ENCODE measurements at regions not wholly inside any gene's neighbourhood (a gene's known extent, or its start where the extent isn't known, plus 50 kb on each side); places are given as distances from the start of the nearest gene placed in this dataset.
"Not testable (repeated sequence)": the region's sequence is repeated elsewhere in the genome, so short reads cannot be mapped to it uniquely, and the experiment has no call there.

DNA sequence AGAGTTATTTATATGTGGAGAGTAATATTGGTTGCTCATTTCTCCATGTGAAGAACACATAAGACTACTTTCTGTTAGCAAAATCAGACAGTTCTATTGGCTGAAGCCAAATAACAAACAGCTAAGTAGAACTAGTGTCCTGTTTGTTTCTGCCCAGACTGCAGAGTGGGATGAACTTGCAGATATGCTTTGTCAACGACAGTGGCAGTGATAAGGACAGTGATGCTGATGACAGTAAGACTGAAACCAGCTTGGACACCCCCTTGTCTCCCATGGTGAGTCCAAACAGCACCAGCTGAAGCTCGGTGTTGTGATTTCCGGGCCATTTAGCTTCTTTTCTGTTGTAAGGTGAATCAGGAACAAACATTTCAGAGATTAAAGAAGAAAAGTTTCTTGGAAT lies 102.6 kb upstream of the IL12A start:
- TF ChIP-seq, protein P1, sequence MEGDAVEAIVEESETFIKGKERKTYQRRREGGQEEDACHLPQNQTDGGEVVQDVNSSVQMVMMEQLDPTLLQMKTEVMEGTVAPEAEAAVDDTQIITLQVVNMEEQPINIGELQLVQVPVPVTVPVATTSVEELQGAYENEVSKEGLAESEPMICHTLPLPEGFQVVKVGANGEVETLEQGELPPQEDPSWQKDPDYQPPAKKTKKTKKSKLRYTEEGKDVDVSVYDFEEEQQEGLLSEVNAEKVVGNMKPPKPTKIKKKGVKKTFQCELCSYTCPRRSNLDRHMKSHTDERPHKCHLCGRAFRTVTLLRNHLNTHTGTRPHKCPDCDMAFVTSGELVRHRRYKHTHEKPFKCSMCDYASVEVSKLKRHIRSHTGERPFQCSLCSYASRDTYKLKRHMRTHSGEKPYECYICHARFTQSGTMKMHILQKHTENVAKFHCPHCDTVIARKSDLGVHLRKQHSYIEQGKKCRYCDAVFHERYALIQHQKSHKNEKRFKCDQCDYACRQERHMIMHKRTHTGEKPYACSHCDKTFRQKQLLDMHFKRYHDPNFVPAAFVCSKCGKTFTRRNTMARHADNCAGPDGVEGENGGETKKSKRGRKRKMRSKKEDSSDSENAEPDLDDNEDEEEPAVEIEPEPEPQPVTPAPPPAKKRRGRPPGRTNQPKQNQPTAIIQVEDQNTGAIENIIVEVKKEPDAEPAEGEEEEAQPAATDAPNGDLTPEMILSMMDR (optimal IDR thresholded peaks at IDR 0.05 in 1 of 3, IDR thresholded peaks at IDR 0.05 in 1 of 3, conservative IDR thresholded peaks at IDR 0.05 in 1 of 3; ENCODE audit: extremely low read depth in 1 of 3, insufficient read depth in 2 of 3, low read length in 3 of 3), result no peak
- TF ChIP-seq EZH2 (IDR thresholded peaks at IDR 0.05; ENCODE audit: low read length), result no peak
- FAIRE-seq (no peak), DNase-seq (ENCODE audit: low read depth, low spot score) (no peak)
- Histone ChIP-seq H3K4me2 (ENCODE audit: control insufficient read depth, extremely low read depth, insufficient read depth, low read depth, low read length) (no peak overlapping the region), H3K27me3 (ENCODE audit: control insufficient read depth, extremely low read depth, insufficient read depth, low read length) (no peaks in the 10 kb centered on the region), H3K9ac (ENCODE audit: control insufficient read depth, extremely low read depth, insufficient read depth, low read length) (no peak overlapping the region), H3K27ac (ENCODE audit: control insufficient read depth, insufficient read depth, low read length) (no peak overlapping the region), H3K36me3 (ENCODE audit: control insufficient read depth in 2 of 2, extremely low read depth in 1 of 2, insufficient read depth in 2 of 2, low read length in 2 of 2) (peaks cover 4% of the 10 kb centered on the region in 2 experiments), H3K9me1 (ENCODE audit: control insufficient read depth, extremely low read depth, insufficient read depth, low read length) (no peaks in the 10 kb centered on the region), H3K4me1 (ENCODE audit: control insufficient read depth, extremely low read depth, insufficient read depth, low read length) (peaks cover 27% of the 10 kb centered on the region), H3K79me2 (ENCODE audit: control insufficient read depth, insufficient read depth, low read length) (peaks cover 19% of the 10 kb centered on the region), H2AFZ (ENCODE audit: control insufficient read depth, low read length) (no peak overlapping the region), H3K9me3 (ENCODE audit: control insufficient read depth, low read depth, low read length) (no peaks in the 10 kb centered on the region), H3K4me3 (ENCODE audit: control insufficient read depth in 2 of 3, extremely low read depth in 1 of 3, insufficient read depth in 2 of 3, low read depth in 1 of 3, low read length in 3 of 3) (no peak overlapping the region), H4K20me1 (ENCODE audit: control insufficient read depth, extremely low read depth, insufficient read depth, low read length) (no peaks in the 10 kb centered on the region)
- dilution Hi-C loops (cut with MboI; ENCODE audit: extremely low pct_ligation_motif_present, low sequenced_read_pairs), result no loop called here

DNA sequence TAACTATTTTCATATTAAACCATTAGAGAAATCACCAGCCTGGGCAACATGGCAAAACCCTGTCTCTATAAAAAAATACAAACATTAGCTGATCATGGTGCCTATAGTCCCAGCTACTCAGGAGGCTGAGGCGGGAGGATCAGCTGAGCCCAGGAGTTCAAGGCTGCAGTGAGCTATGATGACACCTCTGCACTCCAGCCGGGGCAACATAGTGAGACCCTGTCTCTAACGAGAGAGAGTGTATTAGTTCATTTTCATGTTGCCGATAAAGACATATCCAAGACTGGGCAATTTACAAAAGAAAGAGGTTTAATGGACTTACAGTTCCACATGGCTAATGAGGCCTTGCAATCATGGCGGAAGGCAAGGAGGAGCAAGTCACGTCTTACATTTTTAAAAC lies 102.1 kb upstream of the IL12A start:
- dilution Hi-C loops (cut with MboI; ENCODE audit: extremely low pct_ligation_motif_present, low sequenced_read_pairs); H3K36me3 ChIP-seq (ENCODE audit: control insufficient read depth in 2 of 2, extremely low read depth in 1 of 2, insufficient read depth in 2 of 2, low read length in 2 of 2); H3K9ac ChIP-seq (ENCODE audit: control insufficient read depth, extremely low read depth, insufficient read depth, low read length); H3K9me1 ChIP-seq (ENCODE audit: control insufficient read depth, extremely low read depth, insufficient read depth, low read length); H3K4me3 ChIP-seq (ENCODE audit: control insufficient read depth in 2 of 3, extremely low read depth in 1 of 3, insufficient read depth in 2 of 3, low read depth in 1 of 3, low read length in 3 of 3); H3K27ac ChIP-seq (ENCODE audit: control insufficient read depth, insufficient read depth, low read length); H4K20me1 ChIP-seq (ENCODE audit: control insufficient read depth, extremely low read depth, insufficient read depth, low read length); H2AFZ ChIP-seq (ENCODE audit: control insufficient read depth, low read length); H3K4me2 ChIP-seq (ENCODE audit: control insufficient read depth, extremely low read depth, insufficient read depth, low read depth, low read length); FAIRE-seq; H3K27me3 ChIP-seq (ENCODE audit: control insufficient read depth, extremely low read depth, insufficient read depth, low read length); DNase-seq (ENCODE audit: low read depth, low spot score); H3K9me3 ChIP-seq (ENCODE audit: control insufficient read depth, low read depth, low read length): not testable (repeated sequence)
- Histone ChIP-seq H3K79me2 (ENCODE audit: control insufficient read depth, insufficient read depth, low read length) (peaks cover 19% of the 10 kb centered on the region), H3K4me1 (ENCODE audit: control insufficient read depth, extremely low read depth, insufficient read depth, low read length) (peaks cover 22% of the 10 kb centered on the region)

DNA sequence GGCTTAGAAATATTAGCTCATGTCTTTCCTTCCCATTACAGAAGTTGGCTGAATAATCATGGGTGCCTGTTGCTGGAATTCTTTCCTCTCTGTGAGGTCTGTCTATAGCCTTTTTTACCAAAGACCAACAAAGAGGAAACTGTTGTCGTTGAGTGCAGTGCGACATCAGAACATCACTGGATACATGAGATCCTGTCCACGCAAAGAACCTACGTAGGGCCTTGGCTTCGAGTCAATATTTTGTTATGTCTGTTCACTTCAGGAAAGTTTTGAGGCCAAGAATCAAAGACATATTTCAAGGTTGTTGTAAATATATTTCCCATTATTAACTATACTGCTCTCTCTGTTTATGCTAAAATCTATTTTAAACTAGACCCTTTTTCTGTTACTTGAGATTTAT lies 101.5 kb upstream of the IL12A start:
- no peaks in the 10 kb centered on the region for H4K20me1 ChIP-seq (ENCODE audit: control insufficient read depth, extremely low read depth, insufficient read depth, low read length)
- TF ChIP-seq, protein P1 (optimal IDR thresholded peaks at IDR 0.05 in 1 of 3, IDR thresholded peaks at IDR 0.05 in 1 of 3, conservative IDR thresholded peaks at IDR 0.05 in 1 of 3; ENCODE audit: extremely low read depth in 1 of 3, insufficient read depth in 2 of 3, low read length in 3 of 3), result no peak
- TF ChIP-seq EZH2 (IDR thresholded peaks at IDR 0.05; ENCODE audit: low read length), result no peak
- H3K9me3 ChIP-seq (ENCODE audit: control insufficient read depth, low read depth, low read length), result no peaks in the 10 kb centered on the region
- H2AFZ ChIP-seq (ENCODE audit: control insufficient read depth, low read length), result no peak overlapping the region
- no peak overlapping the region for H3K4me3 ChIP-seq (ENCODE audit: control insufficient read depth in 2 of 3, extremely low read depth in 1 of 3, insufficient read depth in 2 of 3, low read depth in 1 of 3, low read length in 3 of 3)
- DNase-seq (ENCODE audit: low read depth, low spot score) (no peak), FAIRE-seq (no peak)
- H3K27ac ChIP-seq (ENCODE audit: control insufficient read depth, insufficient read depth, low read length), result no peak overlapping the region
- H3K9me1 ChIP-seq (ENCODE audit: control insufficient read depth, extremely low read depth, insufficient read depth, low read length), result no peaks in the 10 kb centered on the region
- no peak overlapping the region for H3K9ac ChIP-seq (ENCODE audit: control insufficient read depth, extremely low read depth, insufficient read depth, low read length)
- peaks cover 16% of the 10 kb centered on the region for H3K4me1 ChIP-seq (ENCODE audit: control insufficient read depth, extremely low read depth, insufficient read depth, low read length)
- H3K79me2 ChIP-seq (ENCODE audit: control insufficient read depth, insufficient read depth, low read length), result peaks cover 19% of the 10 kb centered on the region
- H3K4me2 ChIP-seq (ENCODE audit: control insufficient read depth, extremely low read depth, insufficient read depth, low read depth, low read length), result no peak overlapping the region
- dilution Hi-C loops (cut with MboI; ENCODE audit: extremely low pct_ligation_motif_present, low sequenced_read_pairs), result no loop called here
- peaks cover 4 to 6% of the 10 kb centered on the region in 2 experiments for H3K36me3 ChIP-seq (ENCODE audit: control insufficient read depth in 2 of 2, extremely low read depth in 1 of 2, insufficient read depth in 2 of 2, low read length in 2 of 2)
- no peaks in the 10 kb centered on the region for H3K27me3 ChIP-seq (ENCODE audit: control insufficient read depth, extremely low read depth, insufficient read depth, low read length)
